Astrocyte of the spinal cord (primary cell): ENCODE measurements at regions not wholly inside any gene's neighbourhood (a gene's known extent, or its start where the extent isn't known, plus 50 kb on each side); places are given as distances from the start of the nearest gene placed in this dataset.

Source experiments
- DNase-seq: peaks from one replicate; pipeline ENCODE4 v3.0.0; 2011; ENCODE audit warnings: low read depth, low spot score
- H3K4me3 ChIP-seq: 2 replicates; pipeline ENCODE4 v1.5.1; 2011; ENCODE audit warnings: low read depth, mild to moderate bottlenecking, low read length, moderate library complexity
- in situ Hi-C: cut with HindIII; loops from 2 replicates; pipeline ENCODE4 v1.10.0; 2017; ENCODE audit warnings: low sequenced_read_pairs
- TF ChIP-seq, protein P1 (sequence below): IDR thresholded peaks from 2 replicates; pipeline ENCODE4 v1.5.1; 2012; ENCODE audit warnings: low read depth, mild to moderate bottlenecking, low read length, inconsistent platforms

DNA sequence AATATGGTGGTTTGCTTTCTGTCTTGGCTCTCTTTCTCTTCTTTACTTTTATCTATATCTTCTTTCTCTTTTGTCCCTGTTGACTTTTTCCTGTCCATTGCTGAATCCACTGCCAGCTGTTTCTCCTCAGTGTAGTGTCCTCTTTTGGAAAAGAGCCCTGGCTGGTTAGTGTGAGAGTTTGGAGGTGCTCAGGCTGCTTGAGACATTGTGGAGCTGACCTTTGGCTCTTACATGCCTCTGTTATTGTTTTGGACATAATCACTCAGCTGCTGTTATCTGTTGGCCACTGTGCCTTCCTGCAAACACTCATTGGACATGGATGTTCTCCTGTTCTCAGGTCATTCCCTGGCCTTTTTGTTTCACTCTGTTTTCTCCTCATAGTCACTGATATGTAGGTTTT is 295.4 kb upstream of the RIOK2 start:
- TF ChIP-seq, protein P1, sequence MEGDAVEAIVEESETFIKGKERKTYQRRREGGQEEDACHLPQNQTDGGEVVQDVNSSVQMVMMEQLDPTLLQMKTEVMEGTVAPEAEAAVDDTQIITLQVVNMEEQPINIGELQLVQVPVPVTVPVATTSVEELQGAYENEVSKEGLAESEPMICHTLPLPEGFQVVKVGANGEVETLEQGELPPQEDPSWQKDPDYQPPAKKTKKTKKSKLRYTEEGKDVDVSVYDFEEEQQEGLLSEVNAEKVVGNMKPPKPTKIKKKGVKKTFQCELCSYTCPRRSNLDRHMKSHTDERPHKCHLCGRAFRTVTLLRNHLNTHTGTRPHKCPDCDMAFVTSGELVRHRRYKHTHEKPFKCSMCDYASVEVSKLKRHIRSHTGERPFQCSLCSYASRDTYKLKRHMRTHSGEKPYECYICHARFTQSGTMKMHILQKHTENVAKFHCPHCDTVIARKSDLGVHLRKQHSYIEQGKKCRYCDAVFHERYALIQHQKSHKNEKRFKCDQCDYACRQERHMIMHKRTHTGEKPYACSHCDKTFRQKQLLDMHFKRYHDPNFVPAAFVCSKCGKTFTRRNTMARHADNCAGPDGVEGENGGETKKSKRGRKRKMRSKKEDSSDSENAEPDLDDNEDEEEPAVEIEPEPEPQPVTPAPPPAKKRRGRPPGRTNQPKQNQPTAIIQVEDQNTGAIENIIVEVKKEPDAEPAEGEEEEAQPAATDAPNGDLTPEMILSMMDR: no peak
- H3K4me3 ChIP-seq: no peak overlapping the region
- no peak for DNase-seq
- in situ Hi-C loops: no loop called here

DNA sequence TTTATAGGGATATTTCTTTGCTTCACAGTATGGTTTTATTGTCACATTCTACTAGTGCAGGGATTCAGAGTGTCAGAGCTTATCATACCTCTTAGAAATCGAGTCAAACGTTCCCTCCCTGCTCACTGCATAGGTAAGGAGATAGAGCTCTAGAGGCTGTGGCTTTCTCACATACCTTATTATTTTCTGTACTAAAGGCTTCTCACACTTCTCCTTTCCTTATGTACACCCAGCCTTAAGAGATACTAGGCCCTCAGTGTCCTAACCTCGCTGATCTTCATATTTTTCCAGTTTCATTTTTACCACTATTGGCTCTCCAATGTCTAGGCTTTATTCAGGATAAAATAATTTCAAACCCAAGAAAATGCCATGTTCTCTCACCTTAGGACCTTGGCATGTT is 297.3 kb upstream of the RIOK2 start:
- TF ChIP-seq, protein P1: no peak
- in situ Hi-C loops: no loop called here
- no peak for DNase-seq
- H3K4me3 ChIP-seq: no peak overlapping the region

DNA sequence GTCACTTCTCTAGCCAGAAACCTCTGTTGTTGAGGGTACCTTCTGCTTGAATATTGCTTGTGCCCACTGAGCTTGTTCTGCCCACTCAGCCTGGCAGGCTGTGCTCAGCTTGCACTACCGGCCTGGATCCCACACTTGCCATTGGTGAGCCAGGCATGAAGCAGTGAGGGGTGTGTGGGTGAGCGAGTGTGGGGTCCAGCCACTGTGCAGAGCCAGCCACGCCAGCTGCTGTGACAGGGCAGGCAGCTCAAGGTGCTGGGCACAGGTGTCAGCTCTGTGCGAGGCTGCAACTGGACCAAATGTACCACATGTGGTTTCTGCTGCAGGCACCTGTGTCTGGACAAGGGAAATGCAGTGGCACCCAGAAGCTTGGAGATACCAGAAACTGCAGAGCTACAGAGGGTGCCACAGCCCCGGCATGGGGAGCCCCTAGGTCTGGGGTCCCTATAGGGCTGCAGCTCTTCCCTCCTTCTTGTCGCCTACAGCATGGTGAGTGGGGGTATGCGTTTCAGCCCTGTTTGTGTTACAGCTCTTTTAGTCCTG is 305.1 kb upstream of the RIOK2 start:
- TF ChIP-seq, protein P1: no peak
- H3K4me3 ChIP-seq: no peak overlapping the region
- in situ Hi-C loops: no loop called here
- no peak for DNase-seq

- TF ChIP-seq, protein P1: no peak
- no peak for DNase-seq
- no peak overlapping the region for H3K4me3 ChIP-seq
- in situ Hi-C loops: no loop called here
These were observed 306.2 kb upstream of the RIOK2 start for GRCh38 chr5:97489010-97489840.

- no peak overlapping the region for H3K4me3 ChIP-seq
- TF ChIP-seq, protein P1: no peak
- in situ Hi-C loops: no loop called here
- no peak for DNase-seq
These were observed 311.4 kb upstream of the RIOK2 start for GRCh38 chr5:97494465-97494864.

- TF ChIP-seq, protein P1: no peak
- no peak overlapping the region for H3K4me3 ChIP-seq
- in situ Hi-C loops: no loop called here
- no peak for DNase-seq
These were observed 312.3 kb upstream of the RIOK2 start for GRCh38 chr5:97495301-97495700.
